IMR-90 (cell line): ENCODE measurements at regions not wholly inside any gene's neighbourhood (a gene's known extent, or its start where the extent isn't known, plus 50 kb on each side); places are given as distances from the start of the nearest gene placed in this dataset.

Source experiments
- ATAC-seq: fragments of 200-7000 bp; cut with Tn5 transposase; 2 replicates; pipeline ENCODE4 v1.9.1; 2020; ENCODE audit warnings: low read depth, mild to moderate bottlenecking, moderate library complexity
- BruUV-seq: library from RNA; stranded (reverse); fragments of 400-500 nt; replicated peaks from 2 replicates; lab custom pipeline; 2021; lab: Mats Ljungman, UMichigan
- CTCF ChIA-PET: fragments of 300-600 bp; formaldehyde crosslinking; extraction: SDS; loops from one replicate; lab custom pipeline; 2021; ENCODE audit warnings: antibody characterized with exemption; lab: Yijun Ruan, JAX
- POLR2A ChIA-PET: fragments of 300-600 bp; sonication (Branson Sonifier 250); formaldehyde crosslinking; loops from one replicate; lab custom pipeline; 2022; ENCODE audit warnings: antibody characterized with exemption; ENCODE audit not compliant: unreplicated experiment; lab: Charles Lee
- DNase-seq: peaks from one replicate; pipeline ENCODE4 v3.0.0; 2013
- H2AFZ ChIP-seq: replicated peaks from 2 replicates; pipeline ENCODE3; 2013; ENCODE audit warnings: low read length, mild to moderate bottlenecking; ENCODE audit not compliant: poor library complexity
- H2AK5ac ChIP-seq: 2 replicates; pipeline ENCODE4 v1.6.1; 2013; ENCODE audit warnings: low read depth, low read length, inconsistent platforms
- H2AK9ac ChIP-seq: replicated peaks from 2 replicates; pipeline ENCODE3; 2013; ENCODE audit warnings: mild to moderate bottlenecking, low read depth, low read length, moderate library complexity; ENCODE audit not compliant: poor library complexity
- H2BK120ac ChIP-seq: 2 replicates; pipeline ENCODE4 v1.6.1; 2013; ENCODE audit warnings: low read depth, low read length, inconsistent platforms
- H2BK15ac ChIP-seq: 3 replicates; pipeline ENCODE4 v1.6.1; 2013; ENCODE audit warnings: low read depth, low read length, inconsistent platforms
- H2BK20ac ChIP-seq: 2 replicates; pipeline ENCODE4 v1.6.1; 2013; ENCODE audit warnings: low read depth, mild to moderate bottlenecking, inconsistent platforms, low read length, moderate library complexity
- H2BK5ac ChIP-seq: 2 replicates; pipeline ENCODE4 v1.6.1; 2013; ENCODE audit warnings: mild to moderate bottlenecking, low read depth, low read length, inconsistent platforms; ENCODE audit not compliant: poor library complexity, severe bottlenecking
- H3K14ac ChIP-seq: replicated peaks from 2 replicates; pipeline ENCODE4 v1.6.1; 2013; ENCODE audit warnings: low read depth, low read length, inconsistent platforms
- H3K18ac ChIP-seq: 2 replicates; pipeline ENCODE4 v1.6.1; 2013; ENCODE audit warnings: low read depth, low read length, control low read depth
- H3K23ac ChIP-seq: 2 replicates; pipeline ENCODE4 v1.6.1; 2013; ENCODE audit warnings: low read depth, low read length, inconsistent platforms
- H3K27ac ChIP-seq: 2 replicates; pipeline ENCODE4 v1.5.1; 2013; ENCODE audit warnings: mild to moderate bottlenecking, control low read depth, low read length; ENCODE audit not compliant: insufficient read depth
- H3K27me3 ChIP-seq: 2 replicates; pipeline ENCODE4 v1.6.1; 2013; ENCODE audit warnings: low read length; ENCODE audit not compliant: control insufficient read depth, insufficient read depth
- H3K36me3 ChIP-seq: 2 replicates; pipeline ENCODE4 v1.6.1; 2013; ENCODE audit warnings: low read length, mixed read lengths; ENCODE audit not compliant: control insufficient read depth, insufficient read depth
- H3K4ac ChIP-seq: 2 replicates; pipeline ENCODE4 v1.6.1; 2013; ENCODE audit warnings: low read depth, low read length, inconsistent platforms
- H3K4me1 ChIP-seq: 2 replicates; pipeline ENCODE4 v1.6.1; 2013; ENCODE audit warnings: low read length, mixed read lengths; ENCODE audit not compliant: control insufficient read depth, insufficient read depth
- H3K4me2 ChIP-seq: 2 replicates; pipeline ENCODE4 v1.6.1; 2013; ENCODE audit warnings: low read depth, mild to moderate bottlenecking, control low read depth, low read length, moderate library complexity
- H3K4me3 ChIP-seq: 2 replicates; pipeline ENCODE4 v1.5.1; 2013; ENCODE audit warnings: low read depth, mild to moderate bottlenecking, control low read depth, low read length, moderate library complexity; ENCODE audit not compliant: insufficient read depth
- H3K56ac ChIP-seq: 2 replicates; pipeline ENCODE4 v1.6.1; 2013; ENCODE audit warnings: low read length, inconsistent platforms; ENCODE audit not compliant: insufficient read depth; ENCODE audit errors: extremely low read depth
- H3K79me1 ChIP-seq, 2 experiments: 2 replicates each; pipeline ENCODE4 v1.6.1; 2013; ENCODE audit warnings: low read length in 2 of 2, inconsistent platforms in 1 of 2, low read depth in 1 of 2
- H3K9ac ChIP-seq: 2 replicates; pipeline ENCODE4 v1.6.1; 2013; ENCODE audit warnings: low read depth, low read length, control low read depth
- H3K9me1 ChIP-seq: 2 replicates; pipeline ENCODE4 v1.6.1; 2013; ENCODE audit warnings: low read length, inconsistent platforms; ENCODE audit not compliant: insufficient read depth
- H3K9me3 ChIP-seq: 2 replicates; pipeline ENCODE4 v1.6.1; 2013; ENCODE audit warnings: low read length; ENCODE audit not compliant: control insufficient read depth, insufficient read depth
- H4K20me1 ChIP-seq: 2 replicates; pipeline ENCODE4 v1.6.1; 2013; ENCODE audit warnings: low read length, inconsistent platforms; ENCODE audit not compliant: insufficient read depth
- H4K5ac ChIP-seq: 2 replicates; pipeline ENCODE4 v1.6.1; 2013; ENCODE audit warnings: mild to moderate bottlenecking, low read depth, low read length, control low read depth
- H4K8ac ChIP-seq, 2 experiments: 2 replicates each; pipeline ENCODE4 v1.6.1; 2013; ENCODE audit warnings: low read depth in 2 of 2, low read length in 2 of 2, control low read depth in 1 of 2, inconsistent platforms in 1 of 2
- H4K91ac ChIP-seq: 2 replicates; pipeline ENCODE4 v1.6.1; 2013; ENCODE audit warnings: low read depth, low read length, inconsistent platforms; ENCODE audit not compliant: insufficient read depth
- BHLHE40 ChIP-seq: fragments of 150-350 bp; IDR thresholded peaks from 2 replicates; pipeline ENCODE4 v1.6.1; 2016; ENCODE audit warnings: mild to moderate bottlenecking, low read depth, low read length
- CEBPB ChIP-seq: IDR thresholded peaks from 2 replicates; pipeline ENCODE4 v1.6.1; 2012; ENCODE audit warnings: low read depth, low read length, improper control_type of control experiment
- CHD1 ChIP-seq: IDR thresholded peaks from 2 replicates; pipeline ENCODE4 v1.6.1; 2012; ENCODE audit warnings: low read depth, low read length, improper control_type of control experiment
- FOS ChIP-seq: fragments of 150-350 bp; IDR thresholded peaks from 2 replicates; pipeline ENCODE4 v1.6.1; 2016; ENCODE audit warnings: low read depth, low read length
- MAFK ChIP-seq: IDR thresholded peaks from 2 replicates; pipeline ENCODE4 v1.6.1; 2012; ENCODE audit warnings: low read depth, low read length, improper control_type of control experiment
- MAZ ChIP-seq: IDR thresholded peaks from 2 replicates; pipeline ENCODE4 v1.6.1; 2012; ENCODE audit warnings: low read depth, mild to moderate bottlenecking, low read length, improper control_type of control experiment, moderate library complexity, borderline replicate concordance
- NFE2L2 ChIP-seq: fragments of 150-350 bp; IDR thresholded peaks from 2 replicates; pipeline ENCODE4 v1.6.1; 2016; ENCODE audit warnings: low read depth, mild to moderate bottlenecking, low read length
- POLR2A ChIP-seq: IDR thresholded peaks from 2 replicates; pipeline ENCODE4 v1.6.1; 2012; ENCODE audit warnings: mild to moderate bottlenecking, low read depth, low read length
- RAD21 ChIP-seq: IDR thresholded peaks from 2 replicates; pipeline ENCODE4 v1.6.1; 2012; ENCODE audit warnings: low read length, improper control_type of control experiment
- RCOR1 ChIP-seq: IDR thresholded peaks from 2 replicates; pipeline ENCODE4 v1.6.1; 2012; ENCODE audit warnings: mild to moderate bottlenecking, low read length, improper control_type of control experiment; ENCODE audit not compliant: insufficient replicate concordance
- RFX5 ChIP-seq: IDR thresholded peaks from 2 replicates; pipeline ENCODE4 v1.8.0; 2012; ENCODE audit warnings: low read depth, mild to moderate bottlenecking, low read length, moderate library complexity
- SMC3 ChIP-seq: fragments of 150-350 bp; IDR thresholded peaks from 2 replicates; pipeline ENCODE4 v1.6.1; 2016; ENCODE audit warnings: low read depth, mild to moderate bottlenecking, antibody characterized with exemption, low read length, moderate library complexity
- WGBS, 2 experiments: methylation state at CpG; one replicate each; pipeline versions ENCODE4 v1.1.5 to v1.1.7; 2013; ENCODE audit warnings: missing lambda C conversion rate in 2 of 2; ENCODE audit not compliant: insufficient read length in 1 of 2; ENCODE audit errors: extremely low coverage in 2 of 2; 5-methylcytosine and 5-hydroxymethylcytosine counted together
- dilution Hi-C: fragments of 300-500 bp; cut with HindIII; formaldehyde crosslinking; loops from one replicate; pipeline ENCODE4 v1.14.3; 2018; ENCODE audit warnings: low sequenced_read_pairs; ENCODE audit not compliant: unreplicated experiment
- in situ Hi-C: fragments of 300-500 bp; cut with MboI; formaldehyde crosslinking; loops from 3 replicates; pipeline ENCODE4 v1.14.3; 2019; ENCODE audit warnings: low sequenced_read_pairs, inconsistent platforms, mixed read lengths
- intact Hi-C: fragments of 100-400 bp; cut with micrococcal nuclease; formaldehyde crosslinking; loops from 2 replicates; pipeline ENCODE4 v1.10.0; 2022
- TF ChIP-seq, protein P1 (sequence below): fragments of 150-350 bp; IDR thresholded peaks from 2 replicates; pipeline ENCODE4 v1.6.1; 2016; ENCODE audit warnings: low read depth, mild to moderate bottlenecking, low read length, moderate library complexity, borderline replicate concordance
- TF ChIP-seq, protein P2 (sequence below): fragments of 150-350 bp; IDR thresholded peaks from 2 replicates; pipeline ENCODE4 v1.6.1; 2017; ENCODE audit warnings: mild to moderate bottlenecking, antibody characterized with exemption, low read length, low read depth
- TF ChIP-seq, protein P3 (sequence below): conservative IDR thresholded peaks from 2 replicates; pipeline ENCODE4 v1.5.1; 2012; ENCODE audit warnings: mild to moderate bottlenecking, low read depth, low read length, improper control_type of control experiment

DNA sequence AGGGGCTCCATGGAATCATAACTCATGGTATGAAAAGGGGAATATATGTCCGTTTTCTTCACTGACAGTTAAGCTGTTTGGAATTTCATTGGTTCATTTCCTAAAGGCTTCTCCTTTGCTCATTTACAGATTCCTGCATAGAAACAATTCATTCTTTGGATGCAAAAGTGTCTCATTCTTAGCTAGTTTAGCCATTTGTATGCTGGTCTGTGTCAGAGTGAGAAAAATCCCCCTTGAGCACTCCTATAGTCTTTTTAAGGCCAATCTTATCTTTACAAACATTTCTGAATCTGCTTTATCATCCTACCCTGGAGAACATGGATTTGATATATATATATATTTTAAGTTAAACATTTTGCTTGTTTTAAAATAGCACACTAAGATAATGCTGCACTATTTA is 1260.9 kb upstream of the NRXN1 start:
- H3K4me2 ChIP-seq = no peak overlapping the region
- H3K23ac ChIP-seq = no peak overlapping the region
- ATAC-seq (no peak), DNase-seq (no peak)
- H3K4ac ChIP-seq = no peak overlapping the region
- no peaks in the 10 kb centered on the region for H3K9me1 ChIP-seq
- no peak for TF ChIP-seq FOS
- no peak for TF ChIP-seq POLR2A
- no peak for TF ChIP-seq NFE2L2
- no peak for TF ChIP-seq BHLHE40
- TF ChIP-seq SMC3 = no peak
- TF ChIP-seq RAD21 = no peak
- TF ChIP-seq MAFK = no peak
- no peak for TF ChIP-seq RFX5
- TF ChIP-seq CEBPB = no peak
- no peak for TF ChIP-seq CHD1
- TF ChIP-seq, protein P1, sequence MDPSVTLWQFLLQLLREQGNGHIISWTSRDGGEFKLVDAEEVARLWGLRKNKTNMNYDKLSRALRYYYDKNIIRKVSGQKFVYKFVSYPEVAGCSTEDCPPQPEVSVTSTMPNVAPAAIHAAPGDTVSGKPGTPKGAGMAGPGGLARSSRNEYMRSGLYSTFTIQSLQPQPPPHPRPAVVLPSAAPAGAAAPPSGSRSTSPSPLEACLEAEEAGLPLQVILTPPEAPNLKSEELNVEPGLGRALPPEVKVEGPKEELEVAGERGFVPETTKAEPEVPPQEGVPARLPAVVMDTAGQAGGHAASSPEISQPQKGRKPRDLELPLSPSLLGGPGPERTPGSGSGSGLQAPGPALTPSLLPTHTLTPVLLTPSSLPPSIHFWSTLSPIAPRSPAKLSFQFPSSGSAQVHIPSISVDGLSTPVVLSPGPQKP = no peak
- TF ChIP-seq, protein P2, sequence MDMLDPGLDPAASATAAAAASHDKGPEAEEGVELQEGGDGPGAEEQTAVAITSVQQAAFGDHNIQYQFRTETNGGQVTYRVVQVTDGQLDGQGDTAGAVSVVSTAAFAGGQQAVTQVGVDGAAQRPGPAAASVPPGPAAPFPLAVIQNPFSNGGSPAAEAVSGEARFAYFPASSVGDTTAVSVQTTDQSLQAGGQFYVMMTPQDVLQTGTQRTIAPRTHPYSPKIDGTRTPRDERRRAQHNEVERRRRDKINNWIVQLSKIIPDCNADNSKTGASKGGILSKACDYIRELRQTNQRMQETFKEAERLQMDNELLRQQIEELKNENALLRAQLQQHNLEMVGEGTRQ = no peak
- TF ChIP-seq, protein P3, sequence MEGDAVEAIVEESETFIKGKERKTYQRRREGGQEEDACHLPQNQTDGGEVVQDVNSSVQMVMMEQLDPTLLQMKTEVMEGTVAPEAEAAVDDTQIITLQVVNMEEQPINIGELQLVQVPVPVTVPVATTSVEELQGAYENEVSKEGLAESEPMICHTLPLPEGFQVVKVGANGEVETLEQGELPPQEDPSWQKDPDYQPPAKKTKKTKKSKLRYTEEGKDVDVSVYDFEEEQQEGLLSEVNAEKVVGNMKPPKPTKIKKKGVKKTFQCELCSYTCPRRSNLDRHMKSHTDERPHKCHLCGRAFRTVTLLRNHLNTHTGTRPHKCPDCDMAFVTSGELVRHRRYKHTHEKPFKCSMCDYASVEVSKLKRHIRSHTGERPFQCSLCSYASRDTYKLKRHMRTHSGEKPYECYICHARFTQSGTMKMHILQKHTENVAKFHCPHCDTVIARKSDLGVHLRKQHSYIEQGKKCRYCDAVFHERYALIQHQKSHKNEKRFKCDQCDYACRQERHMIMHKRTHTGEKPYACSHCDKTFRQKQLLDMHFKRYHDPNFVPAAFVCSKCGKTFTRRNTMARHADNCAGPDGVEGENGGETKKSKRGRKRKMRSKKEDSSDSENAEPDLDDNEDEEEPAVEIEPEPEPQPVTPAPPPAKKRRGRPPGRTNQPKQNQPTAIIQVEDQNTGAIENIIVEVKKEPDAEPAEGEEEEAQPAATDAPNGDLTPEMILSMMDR = no peak
- TF ChIP-seq MAZ = no peak
- no peak for TF ChIP-seq RCOR1
- POLR2A ChIA-PET = no interaction called here
- H3K9ac ChIP-seq = no peak overlapping the region
- H3K9me3 ChIP-seq = no peaks in the 10 kb centered on the region
- no CpG with 5 or more reads among the region's 1 CpG for WGBS, 2 experiments
- H2BK15ac ChIP-seq = no peak overlapping the region
- H2AK9ac ChIP-seq = no peak overlapping the region
- intact Hi-C loops (no loop called here), dilution Hi-C loops (no loop called here), in situ Hi-C loops (no loop called here)
- no peak overlapping the region for H3K56ac ChIP-seq
- CTCF ChIA-PET = interaction anchor here (0.6 kb wide), 1 partner anchor 1661 kb away, joined by 3 read pairs; no protein-coding TSS in a partner anchor
- H4K8ac ChIP-seq = no peak overlapping the region
- H3K27me3 ChIP-seq = no peaks in the 10 kb centered on the region
- no peak overlapping the region for H4K5ac ChIP-seq
- H3K79me1 ChIP-seq = no peaks in the 10 kb centered on the region
- no peaks in the 10 kb centered on the region for H4K20me1 ChIP-seq
- no peak overlapping the region for H4K91ac ChIP-seq
- no peak overlapping the region for H2BK120ac ChIP-seq
- H2AK5ac ChIP-seq = no peak overlapping the region
- no peak overlapping the region for H3K14ac ChIP-seq
- no peak overlapping the region for H3K4me3 ChIP-seq
- H3K4me1 ChIP-seq = no peaks in the 10 kb centered on the region
- H3K18ac ChIP-seq = no peak overlapping the region
- H2AFZ ChIP-seq = no peak overlapping the region
- H3K27ac ChIP-seq = no peak overlapping the region
- no peak overlapping the region for H2BK5ac ChIP-seq
- no TSS peak for BruUV-seq
- H3K36me3 ChIP-seq = no peaks in the 10 kb centered on the region
- H2BK20ac ChIP-seq = no peak overlapping the region
